ENCODE measurements at regions not wholly inside any gene's neighbourhood (a gene's known extent, or its start where the extent isn't known, plus 50 kb on each side); places are given as distances from the start of the nearest gene placed in this dataset.

DNA sequence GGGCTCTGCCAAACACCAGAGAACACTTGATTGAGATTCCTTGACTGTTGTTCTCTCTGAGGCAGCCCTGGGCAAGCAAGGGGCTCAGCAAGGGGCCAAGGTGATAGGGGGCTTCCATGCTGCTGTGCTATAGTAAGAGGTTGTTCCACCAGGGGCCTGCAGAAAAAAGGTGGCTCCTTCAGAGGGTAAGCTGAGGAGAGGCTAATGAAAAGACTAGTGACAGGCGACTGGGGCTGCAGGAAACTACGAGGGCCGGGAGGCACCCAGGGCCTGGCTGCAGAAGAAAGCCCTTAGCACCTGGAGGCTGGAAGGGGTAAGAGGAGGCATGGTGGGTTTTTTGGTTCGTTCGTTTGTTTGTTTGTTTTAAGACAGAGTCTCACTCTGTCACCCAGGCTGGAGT, 88.0 kb upstream of the CTNNA1 start:
- no peak for DNase-seq (ENCODE audit: low spot score)

DNA sequence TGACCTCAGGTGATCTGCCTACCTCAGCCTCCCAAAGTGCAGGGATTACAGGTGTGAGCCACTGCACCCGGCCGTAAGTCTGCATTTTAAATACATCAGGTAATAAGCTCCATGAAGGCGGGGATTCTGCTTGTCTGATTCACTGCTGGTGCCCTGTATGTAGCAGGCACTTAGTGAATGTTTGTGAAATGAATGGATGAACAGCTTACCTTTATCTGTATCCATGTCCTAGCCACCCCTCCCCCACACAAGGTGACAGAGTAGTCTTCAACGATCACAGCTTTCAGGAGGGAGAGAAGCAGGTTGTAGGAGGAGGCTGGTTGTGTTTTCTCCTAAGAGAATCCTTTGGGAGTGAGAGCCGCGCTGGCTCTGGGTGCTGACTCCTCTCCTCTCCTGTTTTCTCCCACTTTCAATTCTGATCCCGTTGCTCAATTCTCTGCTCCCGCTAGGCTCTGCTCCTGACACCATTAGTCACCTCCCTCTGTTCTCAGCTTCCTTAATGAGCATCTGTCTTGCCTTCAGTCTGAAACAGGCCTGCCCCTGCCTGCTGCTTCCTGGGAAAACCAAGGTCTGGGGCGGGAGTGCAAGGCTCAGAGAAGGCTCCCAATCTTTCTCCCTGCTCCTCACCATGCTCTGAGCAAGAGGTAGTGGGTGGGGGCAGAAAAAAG, 88.8 kb upstream of the CTNNA1 start:
- DNase-seq (ENCODE audit: low spot score) = no peak

DNA sequence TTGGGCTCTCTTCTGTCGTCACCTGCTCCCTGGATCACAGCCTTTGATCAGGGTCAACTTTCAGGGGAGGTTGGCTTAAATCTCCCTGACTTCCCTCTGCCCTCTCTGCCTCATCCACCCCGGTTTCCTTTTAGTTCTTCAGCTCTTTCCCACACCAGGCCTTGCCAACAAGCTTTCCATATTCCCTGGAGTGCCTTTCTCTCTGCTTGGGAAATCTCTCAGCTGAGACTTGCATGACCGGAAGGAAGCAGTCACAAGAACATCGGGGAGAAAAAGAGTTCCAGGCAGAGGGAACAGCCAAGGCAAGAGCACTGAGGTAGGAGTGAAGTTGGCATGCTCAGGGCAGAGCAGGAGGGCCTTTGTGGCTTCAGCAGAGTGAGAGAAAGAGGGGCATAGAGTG, 88.4 kb upstream of the HSPA9 start:
- no peak for DNase-seq (ENCODE audit: low spot score)

DNA sequence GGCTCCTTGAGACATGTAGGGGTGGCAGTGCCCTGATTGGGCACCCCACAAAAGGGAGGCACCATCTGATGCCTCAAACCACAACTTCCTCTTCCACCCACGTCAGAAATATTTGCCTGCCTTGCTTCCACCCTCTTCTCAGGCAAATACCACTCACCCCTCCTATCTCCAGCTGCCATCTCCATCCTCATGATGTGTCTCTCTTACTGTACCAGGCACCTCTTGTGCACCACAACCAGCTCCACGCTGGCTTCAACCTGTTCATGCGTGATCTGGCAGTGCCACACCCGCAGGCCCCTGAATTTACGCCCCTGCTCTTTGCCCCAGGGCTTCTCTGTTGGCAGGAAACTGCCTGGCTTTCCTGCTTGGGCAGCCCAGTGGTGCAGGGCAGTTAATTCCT, 87.8 kb upstream of the HSPA9 start:
- no peak for DNase-seq (ENCODE audit: low spot score)

DNA sequence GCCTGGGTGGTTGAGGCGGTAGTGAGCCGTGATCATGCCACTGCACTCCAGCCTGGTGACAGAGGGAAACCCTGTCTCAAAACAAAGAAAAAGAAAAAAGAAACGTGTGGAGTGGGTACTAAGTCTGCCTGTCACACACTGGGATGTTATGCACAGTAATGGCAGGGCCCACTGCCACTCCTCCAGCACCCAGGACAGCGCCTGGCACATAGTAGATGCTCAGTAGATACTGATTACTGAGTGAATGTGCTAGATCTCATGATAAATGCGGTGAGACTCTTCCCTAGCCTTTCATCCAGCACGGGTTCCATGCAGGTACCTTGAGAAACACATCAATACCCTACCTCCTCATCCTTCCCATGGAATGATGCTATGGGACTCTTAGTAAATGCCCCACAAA, 87.4 kb upstream of the HSPA9 start:
- DNase-seq (ENCODE audit: low spot score) = no peak

DNA sequence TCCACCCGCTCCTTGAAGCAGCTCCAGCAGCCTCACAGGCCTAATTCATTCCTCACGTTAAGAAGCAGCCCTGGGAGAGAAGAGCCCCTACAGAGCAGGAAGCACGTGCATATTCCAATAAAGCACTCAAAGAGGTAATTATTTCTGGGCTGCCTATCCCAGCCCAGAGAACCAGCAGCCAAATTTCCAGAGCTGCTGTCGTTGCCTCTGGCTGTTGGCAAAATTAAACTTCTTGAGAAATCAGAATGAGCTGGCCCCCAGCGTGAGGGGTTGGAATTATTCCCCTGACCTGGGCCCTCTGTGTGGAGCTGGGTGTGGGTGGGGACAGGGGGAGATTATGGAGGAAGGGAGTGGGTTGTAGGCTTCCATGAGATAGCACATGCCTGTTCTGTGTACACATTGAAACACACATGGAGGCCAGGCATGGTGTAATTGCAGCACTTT, 86.8 kb upstream of the HSPA9 start:
- no peak for DNase-seq (ENCODE audit: low spot score)

DNA sequence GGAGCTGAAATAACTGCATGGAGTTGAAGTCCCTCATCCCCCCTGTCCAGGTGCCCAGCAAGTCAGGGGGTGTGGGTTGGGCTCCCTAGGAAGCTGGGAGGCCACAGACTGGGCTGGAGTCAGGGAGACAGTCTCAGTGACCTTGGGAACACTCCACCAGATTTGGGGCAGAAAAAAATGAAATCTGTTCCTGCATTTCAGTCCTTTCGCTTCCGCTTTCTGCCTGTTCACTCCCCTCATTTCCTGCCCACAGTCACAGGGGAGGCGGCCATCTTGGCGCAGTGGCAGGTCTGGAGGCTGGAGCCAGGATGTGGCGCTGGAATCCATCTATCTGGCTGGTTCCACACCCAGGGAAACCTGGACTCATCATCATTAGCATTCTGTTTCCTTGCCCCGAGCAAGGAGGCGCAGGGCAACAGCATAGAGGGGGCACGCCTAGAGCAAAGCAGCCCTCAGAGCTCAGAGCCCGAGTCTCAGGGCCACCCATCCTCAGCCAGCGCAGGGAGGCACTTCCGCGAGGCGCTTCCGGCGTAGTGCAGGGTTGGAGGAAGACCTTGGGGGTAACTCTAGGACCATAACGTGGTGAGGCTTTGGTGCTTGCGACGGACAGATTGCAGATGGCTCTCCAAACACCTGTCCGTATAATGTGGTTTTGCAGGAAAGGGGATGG, 86.2 kb upstream of the HSPA9 start:
- no peak for DNase-seq (ENCODE audit: low spot score)

DNA sequence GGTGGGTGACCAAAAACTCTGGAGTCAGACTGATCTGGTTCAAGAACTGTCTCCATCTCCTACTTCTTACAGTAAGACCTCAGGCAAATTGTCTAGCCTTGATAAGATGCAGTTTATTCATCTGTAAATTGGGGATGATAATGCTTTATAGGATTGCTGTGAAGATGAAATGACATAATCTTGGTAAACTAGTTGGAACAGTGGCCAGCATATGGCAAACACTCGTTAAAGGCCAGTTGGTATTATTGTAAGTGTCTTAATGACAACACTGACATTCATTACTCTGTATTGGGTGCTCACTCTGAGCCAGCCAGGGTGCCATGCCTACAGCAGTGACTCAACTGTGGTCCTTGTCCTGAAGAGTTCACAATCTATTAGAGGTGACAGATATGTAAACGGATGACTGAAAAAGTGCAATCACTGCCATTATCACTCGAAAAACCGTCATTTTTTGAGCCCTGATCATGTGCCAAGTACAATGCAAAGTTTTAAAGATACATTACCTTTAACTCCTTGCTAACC, 84.9 kb upstream of the HSPA9 start:
- DNase-seq (ENCODE audit: low spot score) = no peak

DNA sequence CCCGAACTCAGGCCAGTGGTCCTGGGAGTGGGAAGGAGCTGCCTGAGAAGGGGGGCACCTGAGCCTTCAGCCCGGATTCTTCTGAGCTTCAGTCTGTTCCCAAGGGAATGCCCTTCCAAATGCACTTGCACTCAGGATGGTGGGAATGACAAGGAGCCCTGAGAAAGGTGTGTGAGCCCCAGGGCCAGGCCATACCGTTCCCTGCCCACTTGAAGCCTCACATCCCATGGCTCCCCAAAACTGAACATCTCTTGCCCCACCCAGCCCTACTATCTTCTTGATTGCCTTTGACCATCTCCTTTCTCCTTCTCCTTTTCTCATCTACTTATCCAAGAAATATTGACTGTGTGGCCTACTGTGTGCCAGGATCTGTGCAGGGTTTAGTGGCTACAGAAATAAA, 84.4 kb upstream of the HSPA9 start:
- no peak for DNase-seq (ENCODE audit: low spot score)

DNA sequence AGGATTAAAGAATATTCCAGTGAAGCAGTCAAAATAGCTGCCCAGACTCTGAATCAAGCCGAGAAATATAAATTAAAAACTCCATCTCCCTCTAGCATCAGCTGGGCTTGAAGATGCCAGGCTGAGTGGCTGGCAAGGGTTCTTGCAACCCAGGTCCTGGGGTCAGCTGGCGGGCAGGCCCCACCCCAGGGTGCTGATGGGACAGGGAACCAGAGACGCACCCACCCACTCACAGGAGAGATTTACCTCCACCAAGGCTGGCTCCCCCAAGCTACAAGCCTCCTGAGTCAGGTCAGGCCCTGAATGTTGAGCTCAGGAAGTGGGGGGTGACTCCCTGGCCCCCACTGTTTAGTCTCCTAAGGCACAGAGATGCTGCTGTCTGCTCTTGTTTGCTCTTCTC, 83.9 kb upstream of the HSPA9 start:
- no peak for DNase-seq (ENCODE audit: low spot score)

DNA sequence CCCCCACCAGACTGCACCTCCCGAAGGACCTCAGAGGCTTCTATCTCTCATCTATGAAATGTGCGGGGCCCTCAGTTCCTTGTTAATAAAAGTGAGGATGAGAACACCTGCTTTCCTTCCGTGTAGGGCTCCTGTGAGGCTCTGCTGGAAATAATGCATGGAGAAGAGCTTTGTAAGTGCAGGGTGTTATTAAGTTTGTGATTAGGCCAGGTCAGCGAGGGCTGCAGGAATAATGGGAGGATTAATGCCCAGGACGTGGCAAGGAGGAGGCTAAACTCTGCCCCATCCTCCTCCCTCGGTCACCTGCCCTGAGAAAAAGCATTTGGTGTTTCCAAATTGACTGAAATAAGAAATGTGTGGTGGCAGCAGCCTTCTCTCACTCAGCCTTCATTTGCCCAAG, 83.5 kb upstream of the HSPA9 start:
- no peak for DNase-seq (ENCODE audit: low spot score)

DNA sequence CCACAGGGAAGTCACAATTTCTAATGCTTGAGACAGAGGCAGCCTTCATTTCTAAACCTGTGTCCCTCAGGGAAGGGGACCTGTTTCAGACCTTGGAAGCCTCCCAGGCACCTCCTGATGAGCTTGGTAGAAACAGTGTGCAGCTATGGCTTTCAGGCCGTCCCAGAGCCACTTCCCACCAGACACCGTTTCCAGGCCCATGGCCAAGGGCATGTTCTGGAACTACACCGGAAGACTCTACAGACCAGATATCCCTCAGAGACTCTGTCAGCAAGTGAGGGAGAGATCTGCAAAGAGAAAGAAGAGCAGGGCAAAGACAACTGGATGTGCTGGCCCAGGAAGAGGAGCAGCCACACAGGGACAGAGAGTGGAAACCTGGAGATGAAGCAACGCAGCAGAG, 82.2 kb upstream of the HSPA9 start:
- no peak for DNase-seq (ENCODE audit: low spot score)

DNA sequence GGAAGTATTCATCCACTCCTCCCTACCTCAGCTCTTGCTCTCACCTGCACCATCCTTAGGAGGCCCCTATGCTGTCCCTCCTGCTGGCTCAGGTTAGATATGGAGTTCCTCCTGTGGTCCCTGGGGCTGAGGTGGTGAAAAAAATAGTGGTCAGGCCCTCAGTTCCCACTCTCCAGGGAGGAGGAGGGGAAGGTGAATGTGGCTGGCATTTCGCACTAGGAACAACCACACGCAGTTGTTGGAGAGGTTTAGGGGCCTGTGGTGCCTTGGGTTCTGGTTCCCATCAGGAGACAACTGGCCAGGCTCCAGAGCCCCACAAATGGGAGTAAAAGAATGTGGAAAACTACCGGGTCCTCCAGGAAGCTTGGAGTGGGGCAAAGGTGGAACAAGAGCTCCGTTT, 81.7 kb upstream of the HSPA9 start:
- no peak for DNase-seq (ENCODE audit: low spot score)

DNA sequence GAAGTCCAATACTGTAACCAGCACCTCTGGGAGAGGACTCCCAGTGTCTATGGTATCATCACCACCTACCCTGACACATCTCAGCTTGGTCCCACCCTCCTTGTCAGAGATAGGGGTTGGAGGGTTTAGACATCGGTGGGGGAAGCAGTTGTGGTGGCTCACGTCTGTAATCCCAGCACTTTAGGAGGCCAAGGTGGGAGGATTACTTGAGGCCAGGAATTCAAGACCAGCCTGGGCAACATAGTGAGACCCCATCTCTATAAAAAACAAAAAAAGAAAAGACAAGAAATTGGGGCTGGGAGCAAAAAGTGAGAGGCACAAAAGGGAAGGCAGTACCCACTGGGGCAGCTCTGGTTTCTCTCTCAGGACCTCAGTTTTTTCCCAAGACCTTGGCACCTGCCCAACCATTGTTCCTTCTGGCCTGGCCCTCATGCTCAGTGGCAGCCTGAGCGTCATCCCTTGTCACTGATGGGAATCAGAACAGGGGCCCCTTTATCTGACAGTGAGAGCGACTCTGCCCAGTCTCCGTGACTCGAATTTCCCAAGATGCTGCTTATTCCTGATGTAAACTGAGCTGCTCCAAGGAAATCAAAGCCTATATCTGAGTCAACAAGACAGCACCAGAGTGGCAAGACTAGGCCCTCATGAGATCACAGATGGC, 80.5 kb upstream of the HSPA9 start:
- no peak for DNase-seq (ENCODE audit: low spot score)

DNA sequence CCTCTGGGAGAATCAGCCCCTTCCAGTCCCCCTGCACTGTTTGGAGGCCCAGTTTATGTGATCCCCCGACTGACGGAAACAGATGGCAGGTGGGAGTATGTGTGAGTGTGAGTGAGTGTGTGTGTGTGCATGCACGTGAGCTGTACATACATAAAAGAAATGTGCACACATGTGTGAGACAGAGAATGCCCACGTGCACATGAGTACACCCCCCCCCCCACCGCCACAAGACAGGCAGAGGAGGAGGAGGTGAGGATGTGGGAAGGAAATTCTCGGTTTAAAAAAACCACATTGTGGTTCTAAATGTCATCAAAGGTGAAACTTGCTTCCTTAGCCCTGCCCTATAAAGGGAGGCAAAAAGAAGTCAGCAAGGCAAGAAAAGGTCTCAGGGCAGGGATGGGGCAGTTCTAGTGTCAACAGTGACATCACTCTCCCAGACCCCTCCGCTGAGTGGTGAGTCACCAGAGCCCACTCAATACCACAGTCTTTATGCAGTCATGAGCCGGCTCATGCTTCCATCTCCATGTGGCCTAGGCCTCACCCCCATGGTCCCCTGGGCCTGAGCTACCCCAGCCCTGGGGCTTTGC, 79.2 kb upstream of the HSPA9 start:
- no peak for DNase-seq (ENCODE audit: low spot score)

DNA sequence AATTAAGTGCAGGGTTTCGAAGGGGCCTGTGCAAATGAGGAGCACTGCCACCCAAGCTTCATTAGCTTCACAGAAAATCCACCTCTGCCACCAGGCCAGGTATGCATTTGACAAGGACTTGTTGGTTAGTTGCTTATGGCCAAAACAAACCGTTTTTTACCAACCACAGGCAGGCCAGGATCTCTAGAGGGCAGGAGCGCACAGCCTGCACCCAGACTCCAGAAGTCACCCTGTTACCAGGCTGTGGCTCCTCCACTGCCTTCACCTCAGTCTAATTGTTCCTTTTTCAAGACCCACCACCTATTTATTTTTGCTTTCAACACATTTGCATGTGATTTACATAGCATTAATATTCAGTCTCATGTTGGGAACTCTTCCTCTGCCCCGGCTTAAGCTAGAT, 78.3 kb upstream of the HSPA9 start:
- DNase-seq (ENCODE audit: low spot score) = no peak

DNA sequence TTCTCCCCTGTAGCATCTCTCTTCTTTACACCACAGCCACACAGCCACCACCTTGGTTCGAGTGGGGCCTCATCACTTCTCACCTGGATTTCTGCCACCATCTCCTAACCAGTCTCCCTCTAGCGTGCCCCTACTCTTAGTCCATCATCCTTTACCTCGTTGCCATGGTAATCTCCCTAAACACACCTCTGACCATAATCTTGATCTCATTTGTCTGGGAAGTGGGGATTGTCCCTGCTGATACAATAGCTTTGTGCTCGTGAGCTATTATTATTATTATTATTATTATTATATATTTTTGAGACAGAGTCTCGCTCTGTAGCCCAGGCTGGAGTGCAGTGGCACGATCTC, 76.5 kb upstream of the HSPA9 start:
- DNase-seq (ENCODE audit: low spot score) = no peak

DNA sequence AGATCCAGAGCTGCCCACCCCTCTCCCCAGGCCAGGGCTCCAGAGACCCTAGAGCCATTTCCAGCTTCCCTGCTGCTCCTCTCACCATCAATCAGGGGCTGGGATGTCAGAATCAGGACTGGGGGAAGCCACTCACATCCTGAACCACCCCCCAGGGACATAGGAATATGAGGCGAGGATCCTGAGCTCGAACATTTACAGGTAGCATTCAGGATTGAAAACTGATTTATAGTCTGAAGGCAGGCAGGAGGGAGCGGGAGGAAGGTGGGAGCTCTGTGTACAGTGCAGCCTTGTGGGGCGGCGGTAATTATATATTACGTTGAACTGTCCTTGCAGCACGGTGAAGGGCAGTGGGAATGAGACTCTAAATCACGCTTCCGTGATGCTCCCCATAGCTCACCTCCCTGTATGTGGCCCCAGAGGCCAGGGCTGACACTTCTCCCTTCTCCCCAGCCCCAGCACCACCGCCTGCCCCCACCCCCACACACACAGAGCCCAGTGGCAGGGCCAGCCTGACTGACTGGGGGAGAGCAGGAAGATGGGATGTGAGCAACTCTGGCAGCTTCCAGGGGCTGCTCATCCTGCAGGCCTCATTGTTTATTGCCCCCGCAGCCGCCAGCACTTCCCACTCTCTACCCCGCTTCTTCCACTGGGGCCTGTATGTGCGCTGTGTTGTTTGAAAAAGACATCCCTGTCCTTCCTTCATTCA, 76.0 kb upstream of the HSPA9 start:
- no peak for DNase-seq (ENCODE audit: low spot score)

DNA sequence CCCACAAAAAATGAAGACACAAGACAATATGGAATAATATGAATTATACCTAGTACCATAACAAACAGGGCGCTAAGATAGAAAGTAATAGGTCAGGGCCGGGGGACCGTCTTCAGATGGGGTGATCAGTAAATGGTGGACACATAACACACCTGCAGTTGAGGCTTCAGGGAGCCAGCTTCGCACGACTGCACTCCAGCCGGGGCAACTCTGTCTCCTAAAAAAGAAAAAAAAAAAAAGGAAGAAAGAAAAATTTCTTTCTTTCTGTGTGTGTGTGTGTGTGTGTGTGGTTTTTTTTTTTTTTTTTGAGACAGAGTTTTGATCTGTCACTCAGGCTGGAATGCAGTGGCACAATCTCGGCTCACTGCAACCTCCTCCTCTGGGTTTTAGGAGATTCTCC, 75.0 kb upstream of the HSPA9 start:
- DNase-seq (ENCODE audit: low spot score) = no peak

DNA sequence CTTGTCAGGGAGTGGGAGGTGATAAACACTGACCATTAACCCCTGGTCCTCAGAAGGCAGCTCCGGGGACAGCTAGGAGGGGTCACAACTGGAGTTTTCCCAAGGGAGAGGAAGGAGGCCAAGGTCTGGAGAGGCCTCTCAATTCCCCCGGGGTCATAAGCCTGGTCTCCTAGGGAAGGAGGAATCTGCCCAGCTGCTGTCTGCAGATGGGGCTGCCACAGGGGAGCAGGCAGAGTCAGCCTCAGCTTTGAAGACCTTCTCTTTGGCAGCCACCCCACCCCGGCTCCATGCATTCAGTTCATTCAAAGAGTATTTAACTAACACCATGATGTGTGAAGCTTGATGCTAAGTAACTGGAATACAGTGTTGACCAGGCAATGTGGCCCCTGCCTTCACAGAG, 74.6 kb upstream of the HSPA9 start:
- no peak for DNase-seq (ENCODE audit: low spot score)

DNA sequence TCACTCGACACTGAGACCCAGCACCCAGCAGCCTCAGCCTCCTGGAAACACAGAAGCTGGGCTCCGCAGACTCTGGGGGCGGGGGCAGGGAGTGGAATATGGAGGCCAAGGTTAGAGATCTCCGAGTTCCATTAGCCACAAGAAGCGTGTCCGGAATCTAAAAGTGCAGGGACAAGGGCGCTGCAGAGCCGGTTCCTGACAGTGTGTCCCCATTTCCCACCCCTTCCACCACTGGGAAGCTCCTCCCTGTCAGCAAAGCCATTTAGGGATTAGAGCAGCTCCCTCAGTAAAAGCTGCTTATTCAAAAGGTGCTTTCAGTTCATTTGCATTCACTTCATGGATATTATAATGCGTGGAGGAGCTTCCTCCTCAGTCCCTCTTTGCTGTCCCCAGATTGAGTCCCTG, 74.1 kb upstream of the HSPA9 start:
- DNase-seq (ENCODE audit: low spot score) = no peak

DNA sequence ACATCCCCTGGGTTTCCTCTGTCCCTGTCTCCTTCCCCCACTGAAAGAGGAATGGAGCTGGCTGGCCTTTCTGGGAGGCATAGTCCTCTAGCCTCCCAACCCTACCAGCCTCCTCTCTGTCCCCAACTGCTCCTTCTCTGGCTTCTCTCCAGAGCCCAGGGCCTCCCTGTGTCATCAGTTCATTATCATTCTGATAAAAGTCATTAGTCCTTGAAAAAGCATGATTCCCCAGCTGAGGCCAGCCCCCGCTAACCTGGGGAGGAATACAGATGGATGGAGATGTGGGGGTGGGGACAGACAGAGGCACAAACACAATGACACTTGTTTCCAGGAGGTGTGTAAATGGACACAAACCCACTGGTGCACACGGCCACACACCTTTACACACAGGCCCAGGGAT, 73.6 kb upstream of the HSPA9 start:
- no peak for DNase-seq (ENCODE audit: low spot score)

Data from hematopoietic multipotent progenitor cell treated with erythropoietin and hydrocortisone succinate and interleukin-3 and kit ligand, for 15 days (in vitro differentiated cells).